SU-DHL-6 (cell line): ENCODE measurements at regions not wholly inside any gene's neighbourhood (a gene's known extent, or its start where the extent isn't known, plus 50 kb on each side); places are given as distances from the start of the nearest gene placed in this dataset.

ENCODE experiments used
- CTCF ChIP-seq: fragments of 200-600 bp; sonication (generic); IDR thresholded peaks from one replicate; pipeline ENCODE4 v1.5.1; 2017; ENCODE audit warnings: antibody characterized with exemption, mild to moderate bottlenecking, low read length, moderate library complexity; ENCODE audit not compliant: insufficient read depth, poor library complexity, severe bottlenecking
- EZH2phosphoT487 ChIP-seq: fragments of 200-600 bp; sonication (generic), shearing (Covaris generic); conservative IDR thresholded peaks from 2 replicates; pipeline ENCODE4 v1.6.1; 2018; ENCODE audit warnings: mild to moderate bottlenecking, antibody characterized with exemption, low read length, moderate library complexity, mixed read lengths

GRCh38 chr6:167588181-167588919, 238.4 kb upstream of the AFDN start:
- TF ChIP-seq CTCF: no peak
- TF ChIP-seq EZH2phosphoT487: no peak
